Endodermal cell (in vitro differentiated cells): ENCODE measurements at regions not wholly inside any gene's neighbourhood (a gene's known extent, or its start where the extent isn't known, plus 50 kb on each side); places are given as distances from the start of the nearest gene placed in this dataset.

Experiments
- DNase-seq: peaks from one replicate; pipeline ENCODE4 v3.0.0-alpha.2; 2017
- H3K27ac ChIP-seq: 2 replicates; pipeline ENCODE4 v1.5.1; 2013; ENCODE audit warnings: mild to moderate bottlenecking, low read depth, low read length, moderate library complexity
- H3K27me3 ChIP-seq: 2 replicates; pipeline ENCODE4 v1.6.1; 2013; ENCODE audit warnings: mild to moderate bottlenecking, low read length, moderate library complexity; ENCODE audit not compliant: insufficient read depth, control insufficient read depth, poor library complexity, severe bottlenecking
- H3K36me3 ChIP-seq: 2 replicates; pipeline ENCODE4 v1.7.0; 2013; ENCODE audit warnings: mild to moderate bottlenecking, low read length, moderate library complexity; ENCODE audit not compliant: control insufficient read depth, insufficient read depth
- H3K4me1 ChIP-seq: one replicate; pipeline ENCODE4 v1.7.0; 2013; ENCODE audit warnings: low read length; ENCODE audit not compliant: control insufficient read depth, insufficient read depth
- H3K4me3 ChIP-seq: 2 replicates; pipeline ENCODE4 v1.5.1; 2013; ENCODE audit warnings: mild to moderate bottlenecking, low read length, moderate library complexity
- H3K9ac ChIP-seq: 2 replicates; pipeline ENCODE4 v1.6.1; 2013; ENCODE audit warnings: mild to moderate bottlenecking, low read length, moderate library complexity; ENCODE audit not compliant: poor library complexity, severe bottlenecking; ENCODE audit errors: extremely low read depth
- H3K9me3 ChIP-seq: 2 replicates; pipeline ENCODE4 v1.6.1; 2013; ENCODE audit warnings: mild to moderate bottlenecking, low read length, moderate library complexity; ENCODE audit not compliant: control insufficient read depth
- H3K27ac Mint-ChIP-seq: 2 replicates; pipeline ENCODE4 v1.8.0; 2020; ENCODE audit warnings: mixed read lengths
- H3K27me3 Mint-ChIP-seq: 2 replicates; pipeline ENCODE4 v1.8.0; 2021; ENCODE audit warnings: mild to moderate bottlenecking, mixed read lengths; ENCODE audit not compliant: insufficient read depth
- H3K36me3 Mint-ChIP-seq: 2 replicates; pipeline ENCODE4 v1.8.0; 2020; ENCODE audit warnings: low read depth, mixed read lengths
- H3K4me1 Mint-ChIP-seq: 2 replicates; pipeline ENCODE4 v1.8.0; 2020; ENCODE audit warnings: mixed read lengths
- H3K4me3 Mint-ChIP-seq: 2 replicates; pipeline ENCODE4 v1.8.0; 2020; ENCODE audit warnings: mild to moderate bottlenecking, moderate library complexity, mixed read lengths
- H3K9me3 Mint-ChIP-seq: 2 replicates; pipeline ENCODE4 v1.8.0; 2020; ENCODE audit warnings: mild to moderate bottlenecking, mixed read lengths
- CTCF ChIP-seq: fragments of 200-600 bp; sonication (generic); conservative IDR thresholded peaks from 2 replicates; pipeline ENCODE4 v1.5.0; 2021; ENCODE audit warnings: antibody characterized with exemption, mild to moderate bottlenecking
- WGBS, 2 experiments: methylation state at CpG; one replicate each; pipeline versions ENCODE4 v1.1.5 to v1.1.7; 2013; ENCODE audit warnings: missing lambda C conversion rate in 2 of 2, mixed read lengths in 1 of 2; ENCODE audit not compliant: insufficient coverage in 1 of 2, insufficient read length in 1 of 2; 5-methylcytosine and 5-hydroxymethylcytosine counted together

DNA sequence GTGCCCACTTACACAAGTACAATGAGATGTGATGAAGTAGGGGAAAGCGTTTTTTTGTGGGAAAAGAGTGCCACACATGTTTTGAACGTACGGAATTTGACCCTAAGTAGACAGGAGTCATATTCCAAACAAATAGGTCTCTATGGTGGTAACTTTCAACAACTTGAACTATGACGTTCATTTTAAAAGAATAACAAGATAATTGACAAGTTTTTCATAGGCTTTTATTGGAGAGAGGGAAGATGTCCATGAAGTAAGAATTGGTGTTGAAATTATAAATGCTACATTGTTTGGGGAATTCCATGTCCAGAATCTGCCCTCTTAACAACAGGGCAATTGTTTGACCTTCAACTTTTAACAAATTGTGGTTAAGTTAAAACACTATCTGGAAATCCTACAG is 126.5 kb downstream of the GASK1B start:
- H3K27ac ChIP-seq, result no peak overlapping the region
- H3K9ac ChIP-seq, result no peak overlapping the region
- Mint-ChIP-seq H3K27me3 (no peaks in the 10 kb centered on the region), H3K9me3 (peaks cover 10% of the 10 kb centered on the region), H3K36me3 (no peaks in the 10 kb centered on the region), H3K4me1 (no peaks in the 10 kb centered on the region), H3K4me3 (no peak overlapping the region), H3K27ac (no peak overlapping the region)
- no peak for DNase-seq
- WGBS, 2 experiments, result 69 to 96% methylated on average over 4 of the region's 4 CpGs
- H3K4me1 ChIP-seq, result no peaks in the 10 kb centered on the region
- no peaks in the 10 kb centered on the region for H3K27me3 ChIP-seq
- peaks cover 6% of the 10 kb centered on the region for H3K9me3 ChIP-seq
- H3K36me3 ChIP-seq, result no peaks in the 10 kb centered on the region
- TF ChIP-seq CTCF, result no peak
- H3K4me3 ChIP-seq, result no peak overlapping the region

GRCh38 chr4:158043971-158044618 is 128.7 kb downstream of the GASK1B start:
- no peak for TF ChIP-seq CTCF
- Mint-ChIP-seq H3K36me3 (no peaks in the 10 kb centered on the region), H3K9me3 (peaks cover 19% of the 10 kb centered on the region), H3K27ac (no peak overlapping the region), H3K4me3 (no peak overlapping the region), H3K4me1 (peaks cover 4% of the 10 kb centered on the region), H3K27me3 (no peaks in the 10 kb centered on the region)
- WGBS, 2 experiments, result 95 to 96% methylated on average over 16 to 41 of the region's 41 CpGs
- H3K4me3 ChIP-seq, result no peak overlapping the region
- no peak overlapping the region for H3K27ac ChIP-seq
- peaks cover 13% of the 10 kb centered on the region for H3K9me3 ChIP-seq
- no peak overlapping the region for H3K9ac ChIP-seq
- H3K4me1 ChIP-seq, result no peaks in the 10 kb centered on the region
- H3K27me3 ChIP-seq, result no peaks in the 10 kb centered on the region
- no peaks in the 10 kb centered on the region for H3K36me3 ChIP-seq
- no peak for DNase-seq

- Histone ChIP-seq H3K9ac (no peak overlapping the region), H3K9me3 (peaks cover 16% of the 10 kb centered on the region), H3K27ac (no peak overlapping the region), H3K4me1 (no peaks in the 10 kb centered on the region), H3K27me3 (no peaks in the 10 kb centered on the region), H3K36me3 (no peaks in the 10 kb centered on the region), H3K4me3 (no peak overlapping the region)
- H3K9me3 Mint-ChIP-seq, result peaks cover 20% of the 10 kb centered on the region
- no peaks in the 10 kb centered on the region for H3K36me3 Mint-ChIP-seq
- H3K27ac Mint-ChIP-seq, result no peak overlapping the region
- TF ChIP-seq CTCF, result no peak
- DNase-seq, result no peak
- H3K27me3 Mint-ChIP-seq, result no peaks in the 10 kb centered on the region
- no peak overlapping the region for H3K4me3 Mint-ChIP-seq
- H3K4me1 Mint-ChIP-seq, result peaks cover 4% of the 10 kb centered on the region
These were observed 130.2 kb downstream of the GASK1B start for GRCh38 chr4:158042591-158043030.
